Fibroblast of skin of left quadriceps (primary cell): ENCODE measurements at regions not wholly inside any gene's neighbourhood (a gene's known extent, or its start where the extent isn't known, plus 50 kb on each side); places are given as distances from the start of the nearest gene placed in this dataset.
A peak's percentile ranks its signal among the peaks of the same experiment; 100 is the strongest.

Experiments used
- DNase-seq, 2 experiments: peaks; one replicate each; pipeline ENCODE4 v3.0.0-alpha.2; 2013; ENCODE audit warnings: low read depth in 2 of 2

- DNase-seq = no peak
Observed at GRCh38 chr1:56313560-56313959, 265.8 kb downstream of the PLPP3 start.

- DNase-seq = no peak
Observed at GRCh38 chr1:56311766-56312165, 267.6 kb downstream of the PLPP3 start.

- no peak for DNase-seq
Observed at GRCh38 chr1:56310945-56311344, 268.4 kb downstream of the PLPP3 start.

- DNase-seq = no peak
Observed at GRCh38 chr1:56309065-56309464, 270.3 kb downstream of the PLPP3 start.

GRCh38 chr1:56304975-56305374, 274.4 kb downstream of the PLPP3 start:
- no peak for DNase-seq

- no peak for DNase-seq
Observed at GRCh38 chr1:56303805-56304204, 275.6 kb downstream of the PLPP3 start.

GRCh38 chr1:56302878-56303277, 276.5 kb downstream of the PLPP3 start:
- DNase-seq = no peak

GRCh38 chr1:56301791-56302190, 277.6 kb downstream of the PLPP3 start:
- DNase-seq = peak; percentile 50 to 63

GRCh38 chr1:56300836-56301235, 278.5 kb downstream of the PLPP3 start:
- no peak for DNase-seq

GRCh38 chr1:56298866-56299265, 280.5 kb downstream of the PLPP3 start:
- no peak for DNase-seq

GRCh38 chr1:56297904-56298303, 281.5 kb downstream of the PLPP3 start:
- no peak for DNase-seq

GRCh38 chr1:56297208-56297607, 282.2 kb downstream of the PLPP3 start:
- DNase-seq = no peak

- DNase-seq = no peak
Observed at GRCh38 chr1:56295949-56296929, 283.1 kb downstream of the PLPP3 start.

- DNase-seq = no peak
Observed at GRCh38 chr1:56291374-56291919, 287.9 kb downstream of the PLPP3 start.

- no peak for DNase-seq
Observed at GRCh38 chr1:56289260-56289659, 290.1 kb downstream of the PLPP3 start.

GRCh38 chr1:56287721-56288120, 291.6 kb downstream of the PLPP3 start:
- no peak for DNase-seq

GRCh38 chr1:56286956-56287355, 292.4 kb downstream of the PLPP3 start:
- DNase-seq = no peak

- no peak for DNase-seq
Observed at GRCh38 chr1:56286506-56286905, 292.9 kb downstream of the PLPP3 start.

GRCh38 chr1:56285554-56286402, 293.6 kb downstream of the PLPP3 start:
- DNase-seq = no peak

GRCh38 chr1:56284928-56285327, 294.4 kb downstream of the PLPP3 start:
- peak in 1 of 2 experiments; percentile 27 for DNase-seq

- DNase-seq = no peak
Observed at GRCh38 chr1:56278061-56278460, 301.3 kb downstream of the PLPP3 start.

GRCh38 chr1:56268519-56269140, 310.7 kb downstream of the PLPP3 start:
- no peak for DNase-seq
